ENCODE measurements at regions not wholly inside any gene's neighbourhood (a gene's known extent, or its start where the extent isn't known, plus 50 kb on each side); places are given as distances from the start of the nearest gene placed in this dataset.
"Not testable (repeated sequence)": the region's sequence is repeated elsewhere in the genome, so short reads cannot be mapped to it uniquely, and the experiment has no call there.

DNA sequence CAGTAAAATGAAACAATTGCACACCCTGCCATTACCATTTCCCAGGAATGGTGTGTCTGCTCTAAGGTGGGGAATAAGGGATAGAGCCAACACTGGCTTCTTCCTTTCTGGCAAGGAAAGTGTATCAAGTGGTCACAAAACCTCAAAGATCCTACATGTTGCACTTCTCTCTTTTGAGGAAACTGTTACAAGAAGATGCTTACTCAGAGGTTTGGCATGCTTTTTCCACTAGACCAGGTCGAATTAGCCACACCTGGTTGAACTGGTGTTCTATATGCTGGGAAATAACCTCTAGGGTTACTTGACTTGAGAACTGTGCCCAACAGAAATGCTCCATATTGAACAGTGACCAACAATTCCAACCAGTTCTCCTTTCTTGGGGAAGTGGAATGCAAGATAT, 102.9 kb downstream of the LRRN1 start:
- DNase-seq = no peak

DNA sequence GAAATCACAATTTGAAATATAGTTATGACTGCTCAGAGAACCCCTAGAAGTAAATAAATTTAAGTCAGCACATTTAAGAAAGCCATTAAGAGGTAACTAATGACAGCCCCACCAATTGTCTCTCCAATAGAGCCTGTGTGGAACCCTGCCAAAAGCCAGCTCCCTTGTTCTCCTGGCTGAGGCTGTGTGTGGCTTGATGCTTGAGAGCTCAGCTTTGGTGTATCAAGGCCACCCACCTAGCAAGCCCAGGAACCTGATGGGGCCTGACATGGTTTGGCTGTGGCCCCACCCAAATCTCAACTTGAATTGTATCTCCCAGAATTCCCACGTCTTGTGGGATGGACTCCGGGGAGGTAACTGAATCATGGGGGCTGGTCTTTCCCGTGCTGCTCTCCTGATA, 106.9 kb downstream of the LRRN1 start:
- peak in 1 of 2 experiments; percentile 13 for DNase-seq

DNA sequence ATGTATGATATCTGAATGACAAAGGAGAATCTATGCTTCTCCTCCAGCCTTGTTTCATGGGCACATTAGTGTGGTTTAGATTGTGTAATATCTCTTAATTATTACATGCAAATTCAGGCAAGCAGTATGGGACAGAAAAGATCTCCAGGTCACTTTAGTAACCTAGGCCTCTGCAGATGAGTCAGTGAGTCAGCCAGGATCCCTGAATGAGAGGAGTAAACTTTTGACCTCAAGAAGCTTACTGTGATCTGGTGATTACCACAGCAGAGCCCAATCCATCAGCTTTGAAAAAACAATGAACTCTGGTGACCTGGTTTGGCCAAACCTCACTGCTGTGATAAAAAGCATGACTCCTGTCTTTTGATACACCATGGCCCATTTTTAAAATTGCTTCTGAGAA, 107.8 kb downstream of the LRRN1 start:
- no peak for DNase-seq

DNA sequence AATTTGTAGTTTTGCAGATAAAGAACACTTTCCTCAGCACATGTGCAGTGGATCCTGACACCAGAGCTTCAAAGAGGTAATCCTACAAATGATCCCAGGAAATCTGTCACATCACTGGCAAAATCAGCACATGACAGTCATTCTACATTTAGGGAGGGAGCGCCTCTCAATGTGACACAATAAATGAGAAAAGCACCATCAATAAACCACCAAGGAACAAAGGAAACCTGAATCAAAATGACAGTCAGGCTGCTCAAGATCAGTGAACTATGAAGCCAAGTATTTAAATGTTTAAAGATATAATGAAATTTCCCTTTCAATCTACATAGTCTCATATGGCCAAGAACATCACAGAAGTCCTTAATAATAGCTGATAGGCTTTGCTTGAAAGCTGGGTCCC, 119.5 kb downstream of the LRRN1 start:
- DNase-seq = no peak

DNA sequence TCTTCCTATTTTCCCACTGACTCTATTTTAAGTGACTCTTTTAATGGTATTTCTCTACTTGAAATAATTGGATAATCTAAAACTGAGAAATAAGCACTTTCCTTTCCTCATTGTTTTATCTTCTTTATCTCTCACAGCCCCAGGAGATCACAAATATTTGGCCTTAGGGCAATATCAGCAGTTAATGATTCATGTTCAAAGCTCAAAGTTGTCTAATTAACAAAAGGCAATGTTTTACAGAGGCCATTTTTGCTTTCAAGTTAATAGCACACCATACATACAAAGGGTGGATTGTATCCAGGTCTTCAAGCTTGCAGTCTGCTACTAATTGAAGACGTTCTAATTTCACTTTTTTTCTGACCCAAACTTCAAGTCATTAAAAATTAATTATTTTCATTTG, 120.1 kb downstream of the LRRN1 start:
- DNase-seq = no peak

DNA sequence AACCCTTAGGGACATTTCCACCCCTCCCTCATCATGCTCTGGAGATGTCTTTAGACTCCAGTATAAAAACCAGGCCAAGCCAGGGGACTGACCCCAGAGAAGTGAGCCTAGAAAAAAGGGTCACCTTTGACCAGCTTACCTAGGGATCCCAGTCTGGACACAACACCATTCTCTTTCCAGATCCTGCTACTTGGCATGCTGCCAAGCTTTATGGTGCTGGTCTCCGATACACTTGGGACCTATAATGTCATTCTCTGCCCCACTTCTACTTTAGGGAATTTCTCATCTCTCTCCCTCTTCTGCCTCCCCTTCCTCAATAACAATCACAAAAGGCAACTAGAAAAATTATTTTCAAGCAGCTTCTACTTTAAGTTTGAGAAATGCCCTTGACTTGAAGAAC, 124.4 kb downstream of the LRRN1 start:
- no peak for DNase-seq

DNA sequence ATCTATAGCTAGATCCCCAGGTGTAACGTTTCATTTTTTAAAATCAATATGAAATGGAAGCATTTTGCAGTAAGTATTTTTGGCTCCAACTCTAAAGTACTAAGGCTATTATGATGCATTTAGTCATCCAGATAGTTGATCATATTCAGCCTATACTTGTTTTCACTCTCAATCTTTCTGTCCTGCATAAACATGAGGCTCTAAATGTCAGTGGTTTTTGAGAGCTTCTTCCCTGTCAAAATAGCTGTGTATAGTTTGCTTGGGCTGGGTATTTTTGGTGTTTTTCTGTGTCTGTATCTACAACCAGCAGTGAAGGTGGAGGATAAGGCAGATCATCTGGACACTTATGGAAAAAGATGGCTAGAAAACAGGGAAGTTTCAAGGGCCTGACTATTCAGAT, 128.0 kb downstream of the LRRN1 start:
- no peak for DNase-seq

DNA sequence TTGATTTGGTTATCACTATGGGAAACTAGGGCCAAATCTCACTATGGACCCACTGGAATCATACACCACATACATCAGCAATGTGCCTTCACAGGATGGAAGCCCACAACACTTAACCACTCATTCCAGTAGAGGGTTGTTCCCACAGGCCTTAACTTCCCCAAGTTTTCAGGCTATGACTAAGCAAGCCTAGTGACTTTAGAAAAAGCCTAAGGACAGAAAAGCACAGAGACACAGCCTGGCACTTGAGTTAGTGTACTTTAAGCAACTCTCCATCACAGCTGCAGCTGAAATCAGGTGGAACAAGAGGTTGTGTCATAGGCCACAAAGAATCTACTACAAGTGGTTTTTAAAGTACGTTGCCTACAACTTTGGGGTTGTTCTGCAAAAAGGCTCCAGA, 128.7 kb downstream of the LRRN1 start:
- no peak for DNase-seq

DNA sequence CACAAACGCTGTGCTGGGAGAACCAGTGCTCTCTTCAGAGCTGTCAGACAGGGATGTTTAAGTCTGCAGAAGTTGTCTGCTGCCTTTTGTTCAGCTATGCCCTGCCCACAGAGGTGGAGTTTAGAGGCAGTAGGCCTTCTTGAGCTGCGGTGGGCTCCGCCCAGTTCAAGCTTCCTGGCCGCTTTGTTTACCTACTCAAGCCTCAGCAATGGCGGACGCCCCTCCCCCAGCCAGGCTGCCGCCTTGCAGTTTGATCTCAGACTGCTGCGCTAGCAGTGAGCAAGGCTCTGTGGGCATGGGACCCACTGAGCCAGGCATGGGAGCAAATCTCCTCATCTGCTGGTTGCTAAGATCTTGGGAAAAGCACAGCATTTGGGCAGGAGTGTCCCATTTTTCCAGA, 142.1 kb downstream of the LRRN1 start:
- not testable (repeated sequence) for DNase-seq

DNA sequence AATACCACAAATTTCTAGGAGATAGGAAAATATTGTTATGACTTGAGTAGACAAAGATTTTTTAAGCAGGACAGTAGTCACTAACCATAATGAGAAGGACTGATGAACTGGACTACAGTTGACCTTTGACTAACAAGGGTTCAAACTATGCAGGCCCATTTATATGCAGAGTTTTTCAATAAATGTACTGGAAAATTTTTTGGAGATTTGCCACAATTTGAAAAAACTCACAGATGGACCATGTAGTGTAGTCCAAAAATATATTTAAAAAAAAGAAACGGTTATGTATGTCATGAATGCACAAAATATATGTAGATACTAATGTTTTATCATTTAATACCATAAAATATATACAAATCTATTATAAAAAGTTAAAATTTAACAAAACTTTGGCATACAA, 151.8 kb downstream of the LRRN1 start:
- no peak for DNase-seq

DNA sequence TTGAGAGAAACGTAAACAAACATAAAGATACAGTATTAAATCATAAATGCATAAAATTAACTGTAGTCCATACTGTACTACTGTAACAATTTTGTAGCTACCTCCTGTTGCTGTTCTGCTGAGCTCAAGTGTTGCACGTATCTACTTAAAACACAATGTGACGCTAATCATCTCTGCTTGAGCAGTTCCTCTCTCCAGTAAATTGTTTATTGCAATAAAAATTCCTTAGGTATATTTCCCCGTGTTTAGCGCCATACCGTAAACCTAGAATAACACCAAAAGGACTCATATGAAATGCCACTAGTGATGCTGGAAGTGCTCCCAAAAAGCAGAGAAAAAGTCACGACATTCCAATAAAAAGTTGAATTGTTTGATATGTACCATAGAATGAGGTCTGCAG, 152.3 kb downstream of the LRRN1 start:
- DNase-seq = no peak

DNA sequence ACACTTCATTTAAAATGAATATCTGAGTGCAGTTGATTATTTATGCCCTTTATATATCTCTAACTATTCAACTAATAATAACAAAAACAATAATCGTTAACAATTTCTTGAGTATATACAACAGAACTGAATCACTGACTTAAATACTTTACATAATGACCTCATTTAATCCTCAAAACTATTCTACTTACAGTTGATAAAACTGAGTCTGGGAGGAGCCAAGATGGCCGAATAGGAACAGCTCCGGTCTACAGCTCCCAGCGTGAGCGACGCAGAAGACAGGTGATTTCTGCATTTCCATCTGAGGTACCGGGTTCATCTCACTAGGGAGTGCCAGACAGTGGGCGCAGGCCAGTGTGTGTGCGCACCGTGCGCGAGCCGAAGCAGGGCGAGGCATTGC, 163.6 kb downstream of the LRRN1 start:
- DNase-seq = peak in 1 of 2 experiments; percentile 2

DNA sequence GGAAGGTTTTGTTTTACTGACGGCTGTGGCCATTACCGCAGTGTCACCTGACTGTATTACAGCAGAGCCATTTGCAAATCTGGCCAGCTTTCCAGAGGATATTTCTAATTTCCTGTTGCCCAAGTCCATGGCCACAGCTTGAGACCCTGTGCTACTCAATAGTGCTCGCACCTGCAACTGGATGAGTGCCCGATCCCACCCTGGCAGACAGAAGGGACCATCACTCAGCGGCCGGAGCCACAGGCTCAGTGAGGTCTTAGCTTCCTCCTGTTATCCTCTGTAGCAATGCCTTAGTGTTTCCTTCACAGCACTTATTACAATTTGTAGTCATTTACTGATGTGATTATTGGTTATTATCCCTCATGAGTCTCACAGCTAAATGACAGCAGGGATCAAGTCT, 184.8 kb downstream of the LRRN1 start:
- DNase-seq = no peak

DNA sequence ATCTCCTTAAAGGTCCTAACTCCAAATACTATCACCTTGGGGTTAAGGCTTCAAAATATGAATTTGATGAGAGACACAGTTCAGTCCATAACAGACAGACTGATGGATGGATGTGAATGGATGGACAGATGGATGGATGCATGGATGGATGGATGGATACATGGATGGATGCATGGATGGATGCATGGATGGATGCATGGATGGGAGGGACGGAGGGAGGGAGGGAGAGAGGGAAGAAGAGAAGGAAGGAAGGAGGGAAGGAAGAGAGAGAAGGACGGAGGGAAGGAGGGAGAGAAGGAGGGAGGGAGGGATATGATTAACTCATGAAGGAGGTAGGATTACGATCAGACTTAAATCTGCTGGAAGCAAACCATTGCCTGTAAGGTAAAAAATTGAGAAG, 192.4 kb downstream of the LRRN1 start:
- DNase-seq = no peak

DNA sequence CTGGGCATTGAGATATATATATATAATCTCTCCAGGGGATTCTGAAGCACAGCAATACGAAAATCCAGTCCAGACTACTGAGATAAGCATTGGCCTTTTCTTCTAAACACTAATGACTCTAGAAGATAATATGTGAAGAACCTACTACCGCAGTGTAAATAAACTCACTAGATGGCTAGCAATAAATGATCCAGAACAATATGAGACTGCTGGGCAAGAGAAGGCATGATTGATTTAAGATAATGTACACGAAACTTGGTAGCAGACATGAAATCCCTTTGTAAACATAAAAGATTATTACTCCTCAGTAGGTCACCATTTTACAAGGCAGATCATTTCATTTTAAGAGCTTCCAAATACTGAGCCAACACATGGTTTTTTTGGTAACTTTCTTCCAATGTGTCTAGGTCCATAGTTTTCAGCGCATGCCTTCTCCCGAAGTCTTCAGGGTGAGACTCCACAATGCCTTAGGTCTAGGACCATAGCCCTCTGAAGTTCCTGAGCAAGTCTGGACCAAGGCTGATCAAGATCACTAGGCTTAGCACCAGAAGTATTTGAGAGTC, 193.2 kb downstream of the LRRN1 start:
- DNase-seq = no peak

DNA sequence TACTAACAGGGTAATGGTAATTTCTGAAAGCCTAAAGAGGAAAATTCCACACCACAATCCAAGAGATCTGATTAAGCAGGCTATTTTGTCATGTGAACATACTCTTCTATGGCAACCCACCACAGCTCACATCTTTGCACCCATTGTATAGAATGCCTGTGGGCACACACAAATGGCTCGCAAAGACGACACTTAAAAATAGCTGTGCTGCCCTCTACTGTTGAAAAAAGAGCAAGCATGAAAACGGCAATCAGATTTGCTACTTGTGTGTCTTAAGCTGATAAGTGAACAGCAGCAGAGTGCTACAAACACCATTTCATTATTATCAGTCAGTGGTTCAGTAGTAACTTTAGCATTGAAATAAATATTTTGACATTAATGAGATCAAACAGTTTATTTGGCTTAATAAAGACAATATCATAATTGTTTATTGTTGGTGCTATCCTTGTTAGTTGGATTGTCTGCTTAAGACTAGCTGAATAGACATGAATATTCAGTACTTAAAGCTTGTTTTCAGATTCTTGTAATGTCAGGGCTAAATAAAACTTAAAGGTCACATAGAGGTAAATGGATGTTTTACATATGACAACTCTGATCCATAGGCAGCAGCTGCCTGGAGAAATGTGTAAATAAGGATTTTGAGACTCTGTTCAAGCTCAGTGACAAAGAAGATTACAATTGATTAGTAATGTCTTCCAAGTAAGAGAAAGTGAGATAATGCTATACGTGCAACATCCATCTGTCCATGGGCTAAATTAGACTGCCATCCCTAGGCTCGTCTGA, 199.1 kb downstream of the LRRN1 start:
- peak; percentile 29 to 53 for DNase-seq

DNA sequence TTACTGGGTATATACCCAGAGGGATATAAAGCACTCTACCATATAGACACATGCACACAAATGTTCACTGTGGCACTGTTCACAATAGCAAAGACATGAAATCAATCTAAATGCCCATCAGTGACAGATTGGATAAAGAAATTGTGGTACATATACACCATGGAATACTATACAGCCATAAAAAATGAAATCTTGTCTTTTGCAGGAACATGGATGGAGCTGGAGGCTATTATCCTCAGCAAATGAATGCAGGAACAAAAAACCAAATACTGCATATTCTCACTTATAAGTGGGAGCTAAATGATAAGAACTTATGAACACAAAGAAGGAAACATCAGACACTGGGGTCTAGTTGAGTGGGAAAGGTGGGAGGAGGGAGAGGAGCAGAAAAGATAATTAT, 200.1 kb downstream of the LRRN1 start:
- not testable (repeated sequence) for DNase-seq

DNA sequence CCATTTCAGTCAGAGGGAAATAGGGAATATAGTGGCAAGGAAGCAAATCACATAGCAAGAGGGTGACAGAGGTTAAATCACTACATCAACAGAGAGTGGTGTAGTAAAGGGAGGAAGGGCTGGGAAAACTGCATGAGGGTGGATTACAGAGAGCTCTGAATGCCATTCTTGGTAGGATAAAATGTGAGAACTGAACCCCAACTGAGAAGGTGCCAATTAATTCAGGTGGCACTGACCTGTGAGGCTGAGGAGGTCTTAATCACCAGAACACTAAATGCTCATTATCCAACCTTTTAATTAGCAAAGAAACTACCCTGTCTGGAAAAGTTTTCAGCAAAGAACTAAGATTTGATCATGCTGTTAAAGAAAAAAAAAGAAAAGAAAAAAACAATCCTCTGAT, 202.7 kb downstream of the LRRN1 start:
- DNase-seq = no peak

DNA sequence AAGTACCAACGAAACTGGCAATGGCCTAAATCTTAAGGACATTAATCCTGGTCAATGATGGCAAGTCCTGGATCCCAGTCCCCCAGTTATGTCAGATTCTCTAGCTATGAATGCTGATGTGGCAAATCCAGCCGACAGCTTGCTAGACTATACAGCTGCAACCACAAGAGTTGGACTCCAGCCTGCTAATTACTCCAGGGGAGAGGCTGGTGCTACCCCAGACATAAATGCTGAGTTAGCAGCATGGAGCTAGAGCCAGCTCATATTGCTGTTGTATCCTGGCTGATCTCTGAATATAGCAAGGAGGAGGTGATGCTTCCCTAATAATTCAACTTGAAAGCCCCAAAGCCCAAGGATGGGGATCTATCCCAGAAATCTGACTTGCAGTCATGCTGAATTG, 207.1 kb downstream of the LRRN1 start:
- no peak for DNase-seq

DNA sequence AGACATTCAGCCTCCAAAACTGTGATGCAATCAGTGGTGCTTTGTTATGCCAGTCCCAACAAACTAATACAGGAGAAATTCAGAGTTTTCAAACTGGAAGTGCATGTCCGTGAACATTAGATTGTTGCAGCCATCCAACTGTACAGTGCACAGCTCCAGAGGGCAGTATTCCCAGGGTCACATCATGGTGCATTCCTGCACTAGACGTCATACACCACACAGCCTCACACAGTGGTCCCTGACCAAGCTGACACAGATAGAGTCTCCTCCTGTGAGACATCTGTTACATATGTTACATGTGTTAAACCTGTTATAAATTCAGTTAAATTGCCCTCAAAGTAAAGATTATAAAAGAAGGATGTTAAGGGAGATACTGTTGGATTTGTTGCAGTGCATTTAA, 209.0 kb downstream of the LRRN1 start:
- no peak for DNase-seq

DNA sequence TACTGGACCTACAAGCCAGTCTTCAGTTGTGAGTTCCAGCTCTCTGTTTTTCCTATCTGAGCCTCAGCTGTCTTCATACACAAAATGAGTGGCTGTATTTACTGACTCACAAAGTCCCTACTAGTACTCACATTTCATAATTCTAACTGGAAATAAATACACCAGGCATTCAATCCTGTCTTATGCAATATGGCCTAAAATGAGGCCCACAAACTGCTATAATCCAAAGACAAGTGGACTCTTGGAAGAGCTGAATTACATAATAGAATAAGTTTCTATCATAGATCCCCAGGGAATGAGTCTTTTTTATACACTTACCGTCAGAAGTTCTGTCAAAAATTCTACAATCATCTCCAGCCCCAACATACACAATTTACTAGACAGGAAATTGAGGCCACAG, 211.9 kb downstream of the LRRN1 start:
- DNase-seq = no peak

DNA sequence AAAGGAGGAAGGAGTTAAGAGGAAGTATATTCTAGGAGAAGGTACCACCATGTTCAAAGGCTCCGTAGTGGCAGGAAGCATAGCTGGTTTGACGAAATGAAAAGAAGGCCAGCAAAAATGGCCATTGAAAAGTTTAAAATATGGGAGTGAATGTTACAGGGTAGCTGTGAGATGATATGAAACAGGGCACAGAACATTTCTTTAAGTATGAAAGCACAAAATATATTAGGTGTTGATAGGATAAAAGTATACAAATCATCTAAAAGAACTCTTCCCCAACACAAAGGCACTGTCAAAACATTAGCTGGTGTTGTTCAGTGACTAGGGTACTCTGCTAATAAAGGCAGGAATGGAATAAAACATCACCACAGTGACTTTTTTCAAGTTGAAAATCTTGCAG, 216.2 kb downstream of the LRRN1 start:
- DNase-seq = no peak

DNA sequence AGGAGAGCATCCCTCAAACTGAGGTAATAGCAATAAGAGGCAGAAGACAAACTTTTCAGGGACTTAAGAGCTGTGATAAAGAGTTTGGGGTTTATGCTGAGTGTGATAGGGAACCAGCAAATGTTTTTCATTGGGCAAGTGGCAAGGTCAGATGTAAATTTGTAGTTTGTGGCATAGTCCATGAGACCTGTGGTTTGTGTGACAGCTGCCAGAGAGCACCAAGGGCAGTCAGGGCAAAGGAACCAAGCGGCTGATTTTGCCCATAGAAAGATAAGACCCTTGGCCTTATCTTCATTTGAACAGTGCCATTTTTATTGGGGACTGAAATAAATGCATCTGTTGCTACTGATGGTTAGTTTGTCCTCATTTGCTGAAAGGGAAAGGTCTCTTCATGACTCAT, 220.3 kb downstream of the LRRN1 start:
- DNase-seq = no peak

DNA sequence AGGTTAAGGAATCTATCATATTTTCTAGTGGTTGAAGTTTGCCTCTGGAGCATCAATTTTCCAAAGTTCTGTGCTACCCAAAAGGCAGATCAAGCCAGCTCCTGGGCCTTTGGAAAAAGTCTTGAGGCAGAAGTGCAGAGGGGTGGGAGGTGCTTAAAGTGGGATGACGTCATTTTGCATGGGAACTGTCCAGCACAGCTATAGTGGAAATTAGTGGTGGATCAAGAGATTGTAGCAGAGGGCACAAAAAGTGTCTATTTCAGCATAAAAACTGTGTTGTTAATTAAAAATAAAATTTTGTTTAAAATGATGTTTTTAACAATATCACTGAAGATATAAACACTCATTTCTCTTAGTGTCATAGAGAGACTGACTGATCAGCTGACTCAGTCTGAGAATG, 221.9 kb downstream of the LRRN1 start:
- DNase-seq = no peak

DNA sequence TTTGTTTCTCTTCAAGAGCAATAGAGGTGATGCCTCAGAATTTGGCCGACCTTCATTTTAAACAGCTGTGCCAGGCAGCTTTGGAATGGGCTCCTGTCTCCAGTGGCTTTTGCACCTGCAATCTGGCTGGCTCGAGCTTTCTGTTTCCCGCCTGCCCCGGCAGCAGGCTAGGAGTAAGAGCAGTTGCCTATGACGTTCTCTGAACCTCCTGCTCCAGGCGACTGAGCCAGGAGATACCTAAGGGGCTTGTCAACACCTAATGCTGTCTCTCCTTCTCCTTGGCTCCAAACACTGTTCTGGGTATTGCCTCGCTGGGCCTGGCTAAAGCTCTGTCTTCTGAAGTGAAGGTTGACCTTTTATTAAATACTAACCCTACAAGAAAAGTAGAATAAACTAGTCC, 229.9 kb downstream of the LRRN1 start:
- no peak for DNase-seq

Measured in NCI-H2081 (cell line).